C4-2B (cell line): ENCODE measurements at regions not wholly inside any gene's neighbourhood (a gene's known extent, or its start where the extent isn't known, plus 50 kb on each side); places are given as distances from the start of the nearest gene placed in this dataset.
"Not testable (repeated sequence)": the region's sequence is repeated elsewhere in the genome, so short reads cannot be mapped to it uniquely, and the experiment has no call there.

Experiments used
- H3K27ac ChIP-seq: fragments of 450-650 bp; 2 replicates; pipeline ENCODE4 v1.5.1; 2017
- ZFX ChIP-seq: fragments of 450-650 bp; IDR thresholded peaks from 2 replicates; pipeline ENCODE4 v1.6.1; 2017
- TF ChIP-seq, protein P1 (sequence below): fragments of 450-650 bp; conservative IDR thresholded peaks from 2 replicates; pipeline ENCODE4 v1.5.1; 2017; ENCODE audit warnings: mild to moderate bottlenecking

DNA sequence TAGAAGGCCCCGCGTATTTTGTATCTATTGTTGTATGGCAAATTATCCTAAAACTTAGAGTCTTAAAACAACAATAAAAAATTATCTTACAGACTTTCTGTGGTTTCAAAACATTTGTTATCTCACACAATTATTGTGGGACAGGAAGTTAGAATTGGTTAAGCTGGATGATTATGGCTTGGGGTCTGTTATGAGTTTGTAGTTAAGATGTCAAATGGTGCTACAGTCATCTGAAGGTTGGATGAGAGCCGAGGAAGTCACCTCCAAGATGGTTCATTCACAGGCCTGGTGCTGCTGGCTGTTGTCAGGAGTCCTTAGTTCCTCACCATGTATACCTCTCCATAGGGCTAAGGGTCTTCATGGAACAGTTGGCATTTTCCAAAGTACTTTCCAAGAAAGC is 175.6 kb upstream of the FANCL start:
- no peak overlapping the region for H3K27ac ChIP-seq
- TF ChIP-seq ZFX: no peak
- TF ChIP-seq, protein P1, sequence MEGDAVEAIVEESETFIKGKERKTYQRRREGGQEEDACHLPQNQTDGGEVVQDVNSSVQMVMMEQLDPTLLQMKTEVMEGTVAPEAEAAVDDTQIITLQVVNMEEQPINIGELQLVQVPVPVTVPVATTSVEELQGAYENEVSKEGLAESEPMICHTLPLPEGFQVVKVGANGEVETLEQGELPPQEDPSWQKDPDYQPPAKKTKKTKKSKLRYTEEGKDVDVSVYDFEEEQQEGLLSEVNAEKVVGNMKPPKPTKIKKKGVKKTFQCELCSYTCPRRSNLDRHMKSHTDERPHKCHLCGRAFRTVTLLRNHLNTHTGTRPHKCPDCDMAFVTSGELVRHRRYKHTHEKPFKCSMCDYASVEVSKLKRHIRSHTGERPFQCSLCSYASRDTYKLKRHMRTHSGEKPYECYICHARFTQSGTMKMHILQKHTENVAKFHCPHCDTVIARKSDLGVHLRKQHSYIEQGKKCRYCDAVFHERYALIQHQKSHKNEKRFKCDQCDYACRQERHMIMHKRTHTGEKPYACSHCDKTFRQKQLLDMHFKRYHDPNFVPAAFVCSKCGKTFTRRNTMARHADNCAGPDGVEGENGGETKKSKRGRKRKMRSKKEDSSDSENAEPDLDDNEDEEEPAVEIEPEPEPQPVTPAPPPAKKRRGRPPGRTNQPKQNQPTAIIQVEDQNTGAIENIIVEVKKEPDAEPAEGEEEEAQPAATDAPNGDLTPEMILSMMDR: no peak

GRCh38 chr2:58414506-58414905 is 173.4 kb upstream of the FANCL start:
- no peak overlapping the region for H3K27ac ChIP-seq
- no peak for TF ChIP-seq ZFX
- TF ChIP-seq, protein P1: no peak

- no peak overlapping the region for H3K27ac ChIP-seq
- TF ChIP-seq ZFX: no peak
Measured at GRCh38 chr2:58410549-58410948, 169.4 kb upstream of the FANCL start.

DNA sequence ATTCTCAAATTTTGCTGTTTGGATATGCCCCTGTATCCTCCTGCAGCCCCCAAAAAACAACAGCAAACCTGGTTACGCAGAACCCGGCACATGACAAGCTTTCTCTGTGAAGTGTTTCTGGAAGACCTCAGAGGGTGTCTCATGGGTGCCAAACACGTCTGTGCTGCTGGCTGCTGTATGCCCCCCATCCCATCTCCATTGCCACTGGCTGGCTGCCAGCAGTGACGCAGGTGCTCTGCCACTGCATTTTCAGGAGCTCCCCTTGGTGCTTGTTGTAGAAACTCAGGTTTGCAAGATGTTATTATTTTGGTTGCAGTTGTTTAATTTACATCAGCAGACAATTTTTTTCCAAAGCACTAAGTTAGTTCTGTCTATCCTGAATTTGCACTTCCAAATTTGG is 166.4 kb upstream of the FANCL start:
- H3K27ac ChIP-seq: no peak overlapping the region
- no peak for TF ChIP-seq ZFX
- TF ChIP-seq, protein P1: no peak

DNA sequence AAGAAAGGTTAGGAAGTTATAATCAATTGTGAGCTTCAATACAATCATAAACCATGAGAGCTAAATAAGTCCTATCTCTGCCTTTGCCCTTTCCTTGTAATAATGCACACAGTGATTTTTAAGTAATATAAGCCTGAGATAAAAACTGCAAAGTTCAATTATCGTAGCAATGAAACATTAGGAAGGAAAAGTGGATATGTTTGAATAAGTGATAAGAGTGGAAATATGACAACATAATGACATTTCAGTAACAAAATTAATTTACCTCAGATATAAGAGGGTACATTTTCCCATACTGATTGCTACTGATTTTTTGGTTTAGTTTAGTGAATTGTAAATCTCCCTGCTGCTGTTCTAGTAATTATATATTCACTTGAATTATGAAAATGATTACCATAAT is 164.2 kb upstream of the FANCL start:
- no peak overlapping the region for H3K27ac ChIP-seq
- TF ChIP-seq, protein P1: no peak
- no peak for TF ChIP-seq ZFX

DNA sequence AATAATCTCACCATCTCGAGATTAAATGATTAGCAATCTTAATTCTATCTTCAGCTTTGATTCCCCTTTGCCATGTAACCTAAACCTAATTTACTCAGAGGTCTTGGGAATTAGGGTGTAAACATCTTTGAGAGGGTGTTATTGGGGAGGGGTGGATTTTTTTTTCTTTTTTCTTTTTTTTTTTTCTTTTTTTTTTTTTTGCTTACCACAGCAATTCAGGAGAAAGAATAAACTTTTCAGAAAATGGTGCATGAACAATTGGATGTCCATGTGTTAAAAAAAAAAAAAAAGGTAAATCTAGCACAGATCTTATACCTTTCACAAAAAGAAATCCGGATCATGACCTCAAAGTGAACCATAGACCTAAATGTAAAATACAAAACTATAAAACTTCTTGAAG is 160.8 kb upstream of the FANCL start:
- no peak overlapping the region for H3K27ac ChIP-seq
- TF ChIP-seq ZFX: no peak
- TF ChIP-seq, protein P1: no peak

GRCh38 chr2:58398406-58398805 is 157.3 kb upstream of the FANCL start:
- TF ChIP-seq ZFX: no peak
- TF ChIP-seq, protein P1: no peak
- no peak overlapping the region for H3K27ac ChIP-seq

DNA sequence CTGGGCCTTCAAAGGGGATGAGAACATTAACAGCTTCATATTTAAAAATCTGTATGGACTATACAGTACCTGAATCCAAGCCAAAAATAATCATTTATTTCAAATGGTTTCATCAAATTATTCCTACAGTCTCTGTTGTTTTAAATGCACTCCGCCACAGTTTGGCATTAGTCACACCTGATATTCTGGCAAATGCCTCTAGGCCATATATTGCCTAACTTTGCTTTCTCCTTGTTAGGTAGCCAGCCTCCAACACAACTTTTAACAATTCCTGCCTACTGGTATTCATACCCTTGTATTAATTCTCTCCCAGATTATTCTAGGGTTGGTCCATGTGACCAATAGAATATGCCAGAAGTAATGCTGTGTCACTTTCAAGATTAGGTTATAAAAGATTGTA is 146.6 kb upstream of the FANCL start:
- TF ChIP-seq, protein P1: no peak
- TF ChIP-seq ZFX: no peak
- H3K27ac ChIP-seq: no peak overlapping the region

DNA sequence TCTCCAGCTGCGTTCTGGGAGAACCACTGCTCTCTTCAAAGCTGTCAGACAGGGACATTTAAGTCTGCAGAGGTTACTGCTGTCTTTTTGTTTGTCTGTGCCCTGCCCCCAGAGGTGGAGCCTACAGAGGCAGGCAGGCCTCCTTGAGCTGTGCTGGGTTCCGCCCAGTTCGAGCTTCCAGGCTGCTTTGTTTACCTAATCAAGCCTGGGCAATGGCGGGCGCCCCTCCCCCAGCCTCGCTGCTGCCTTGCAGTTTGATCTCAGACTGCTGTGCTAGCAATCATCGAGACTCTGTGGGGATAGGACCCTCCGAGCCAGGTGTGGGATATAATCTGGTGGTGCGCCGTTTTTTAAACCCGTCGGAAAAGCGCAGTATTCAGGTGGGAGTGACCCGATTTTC is 145.8 kb upstream of the FANCL start:
- not testable (repeated sequence) for H3K27ac ChIP-seq
